GM12878 (cell line): ENCODE measurements at regions not wholly inside any gene's neighbourhood (a gene's known extent, or its start where the extent isn't known, plus 50 kb on each side); places are given as distances from the start of the nearest gene placed in this dataset.

ENCODE experiments used
- POLR2AphosphoS5 ChIP-seq: IDR thresholded peaks from 2 replicates; pipeline ENCODE4 v1.6.1; 2011; ENCODE audit warnings: mild to moderate bottlenecking, low read length, inconsistent platforms
- YY1 ChIP-seq: IDR thresholded peaks from 2 replicates; pipeline ENCODE4 v1.6.1; 2011; ENCODE audit warnings: low read depth, mild to moderate bottlenecking, low read length
- ZNF274 ChIP-seq: IDR thresholded peaks from one replicate; pipeline ENCODE4 v1.8.0; 2011; ENCODE audit not compliant: insufficient read length, insufficient read depth
- TF ChIP-seq, protein P1 (sequence below): IDR thresholded peaks from 2 replicates; pipeline ENCODE4 v1.6.1; 2012; ENCODE audit warnings: mild to moderate bottlenecking, low read depth, low read length
- TF ChIP-seq, protein P2 (sequence below), 3 experiments: IDR thresholded peaks in 2 of 3; conservative IDR thresholded peaks in 1 of 3; 2 replicates each; pipeline ENCODE4 v1.5.1; 2011; ENCODE audit warnings: low read depth in 3 of 3, low read length in 3 of 3, mild to moderate bottlenecking in 3 of 3, control low read depth in 2 of 3, moderate library complexity in 2 of 3, inconsistent platforms in 1 of 3, mixed read lengths in 1 of 3; ENCODE audit not compliant: control insufficient read depth in 2 of 3, insufficient read depth in 1 of 3; ENCODE audit errors: extremely low read depth in 1 of 3

DNA sequence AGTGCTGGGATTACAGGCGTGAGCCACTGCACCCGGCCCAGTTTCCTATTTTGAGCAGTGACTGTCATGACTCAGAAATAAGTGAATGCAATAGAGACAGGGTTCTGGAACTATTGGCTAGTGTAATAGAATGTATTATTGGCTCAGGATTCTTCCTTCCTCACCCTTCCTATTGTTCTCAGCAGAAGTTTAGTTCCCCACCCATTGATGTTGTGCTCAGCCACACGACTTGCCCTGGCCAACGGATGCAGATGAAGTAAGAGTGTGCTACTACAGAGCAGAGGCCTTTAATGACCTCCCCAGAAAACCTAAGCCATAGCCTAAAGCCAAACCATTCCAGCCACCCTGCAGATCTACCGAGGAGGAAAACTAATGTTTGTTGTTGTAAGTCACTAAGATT is 287.9 kb downstream of the AGTPBP1 start:
- no peak for TF ChIP-seq ZNF274
- TF ChIP-seq, protein P1, sequence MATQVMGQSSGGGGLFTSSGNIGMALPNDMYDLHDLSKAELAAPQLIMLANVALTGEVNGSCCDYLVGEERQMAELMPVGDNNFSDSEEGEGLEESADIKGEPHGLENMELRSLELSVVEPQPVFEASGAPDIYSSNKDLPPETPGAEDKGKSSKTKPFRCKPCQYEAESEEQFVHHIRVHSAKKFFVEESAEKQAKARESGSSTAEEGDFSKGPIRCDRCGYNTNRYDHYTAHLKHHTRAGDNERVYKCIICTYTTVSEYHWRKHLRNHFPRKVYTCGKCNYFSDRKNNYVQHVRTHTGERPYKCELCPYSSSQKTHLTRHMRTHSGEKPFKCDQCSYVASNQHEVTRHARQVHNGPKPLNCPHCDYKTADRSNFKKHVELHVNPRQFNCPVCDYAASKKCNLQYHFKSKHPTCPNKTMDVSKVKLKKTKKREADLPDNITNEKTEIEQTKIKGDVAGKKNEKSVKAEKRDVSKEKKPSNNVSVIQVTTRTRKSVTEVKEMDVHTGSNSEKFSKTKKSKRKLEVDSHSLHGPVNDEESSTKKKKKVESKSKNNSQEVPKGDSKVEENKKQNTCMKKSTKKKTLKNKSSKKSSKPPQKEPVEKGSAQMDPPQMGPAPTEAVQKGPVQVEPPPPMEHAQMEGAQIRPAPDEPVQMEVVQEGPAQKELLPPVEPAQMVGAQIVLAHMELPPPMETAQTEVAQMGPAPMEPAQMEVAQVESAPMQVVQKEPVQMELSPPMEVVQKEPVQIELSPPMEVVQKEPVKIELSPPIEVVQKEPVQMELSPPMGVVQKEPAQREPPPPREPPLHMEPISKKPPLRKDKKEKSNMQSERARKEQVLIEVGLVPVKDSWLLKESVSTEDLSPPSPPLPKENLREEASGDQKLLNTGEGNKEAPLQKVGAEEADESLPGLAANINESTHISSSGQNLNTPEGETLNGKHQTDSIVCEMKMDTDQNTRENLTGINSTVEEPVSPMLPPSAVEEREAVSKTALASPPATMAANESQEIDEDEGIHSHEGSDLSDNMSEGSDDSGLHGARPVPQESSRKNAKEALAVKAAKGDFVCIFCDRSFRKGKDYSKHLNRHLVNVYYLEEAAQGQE: no peak
- no peak for TF ChIP-seq POLR2AphosphoS5
- TF ChIP-seq, protein P2, sequence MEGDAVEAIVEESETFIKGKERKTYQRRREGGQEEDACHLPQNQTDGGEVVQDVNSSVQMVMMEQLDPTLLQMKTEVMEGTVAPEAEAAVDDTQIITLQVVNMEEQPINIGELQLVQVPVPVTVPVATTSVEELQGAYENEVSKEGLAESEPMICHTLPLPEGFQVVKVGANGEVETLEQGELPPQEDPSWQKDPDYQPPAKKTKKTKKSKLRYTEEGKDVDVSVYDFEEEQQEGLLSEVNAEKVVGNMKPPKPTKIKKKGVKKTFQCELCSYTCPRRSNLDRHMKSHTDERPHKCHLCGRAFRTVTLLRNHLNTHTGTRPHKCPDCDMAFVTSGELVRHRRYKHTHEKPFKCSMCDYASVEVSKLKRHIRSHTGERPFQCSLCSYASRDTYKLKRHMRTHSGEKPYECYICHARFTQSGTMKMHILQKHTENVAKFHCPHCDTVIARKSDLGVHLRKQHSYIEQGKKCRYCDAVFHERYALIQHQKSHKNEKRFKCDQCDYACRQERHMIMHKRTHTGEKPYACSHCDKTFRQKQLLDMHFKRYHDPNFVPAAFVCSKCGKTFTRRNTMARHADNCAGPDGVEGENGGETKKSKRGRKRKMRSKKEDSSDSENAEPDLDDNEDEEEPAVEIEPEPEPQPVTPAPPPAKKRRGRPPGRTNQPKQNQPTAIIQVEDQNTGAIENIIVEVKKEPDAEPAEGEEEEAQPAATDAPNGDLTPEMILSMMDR (IDR thresholded peaks at IDR 0.05 in 2 of 3, conservative IDR thresholded peaks at IDR 0.05 in 1 of 3; ENCODE audit: control insufficient read depth in 2 of 3, extremely low read depth in 1 of 3, insufficient read depth in 1 of 3, low read depth in 3 of 3, low read length in 3 of 3): no peak
- TF ChIP-seq YY1: no peak
